ENCODE measurements at regions not wholly inside any gene's neighbourhood (a gene's known extent, or its start where the extent isn't known, plus 50 kb on each side); places are given as distances from the start of the nearest gene placed in this dataset.

DNA sequence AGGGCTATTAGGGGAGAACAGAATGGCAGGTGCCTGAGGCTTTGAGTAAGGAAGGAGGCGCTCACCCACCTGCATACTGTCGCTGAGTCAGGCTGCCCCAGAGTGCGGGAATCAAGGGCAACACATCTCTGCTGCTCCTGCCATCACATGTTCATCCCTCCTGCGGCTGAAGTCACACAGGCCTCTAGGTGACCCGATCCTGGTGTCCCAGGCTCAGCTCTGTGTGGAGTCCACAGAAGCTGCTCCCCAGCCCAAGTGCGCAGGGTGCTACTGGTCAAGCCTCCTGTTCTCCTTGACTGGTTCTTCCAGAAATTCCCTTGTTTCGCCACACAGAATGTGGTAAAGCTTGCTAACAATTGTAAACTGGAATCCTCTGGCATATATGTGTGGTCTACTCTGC is 96.9 kb upstream of the IL6 start:
- DNase-seq: no peak
- intact Hi-C loops (cut with DNase I): no loop called here

DNA sequence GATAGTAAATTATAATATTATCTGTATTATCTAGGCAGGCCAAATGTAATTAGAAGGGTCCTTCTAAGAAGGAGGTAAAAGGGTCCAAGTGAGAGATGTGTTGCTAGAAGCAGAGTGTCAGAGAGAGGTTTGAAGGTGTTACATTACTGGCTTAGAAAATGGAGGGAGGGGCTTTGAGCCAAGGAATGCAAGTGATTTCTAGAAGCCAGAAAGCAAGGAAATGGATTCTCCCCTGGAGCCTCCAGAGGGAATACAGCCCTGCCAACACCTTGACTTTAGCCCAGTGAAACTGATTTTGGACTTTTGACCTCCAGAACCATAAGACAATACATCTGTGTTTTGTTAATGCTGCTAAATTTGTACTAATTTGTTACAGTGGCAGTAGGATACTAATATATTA is 97.9 kb upstream of the IL6 start:
- intact Hi-C loops (cut with DNase I): no loop called here
- DNase-seq: no peak

DNA sequence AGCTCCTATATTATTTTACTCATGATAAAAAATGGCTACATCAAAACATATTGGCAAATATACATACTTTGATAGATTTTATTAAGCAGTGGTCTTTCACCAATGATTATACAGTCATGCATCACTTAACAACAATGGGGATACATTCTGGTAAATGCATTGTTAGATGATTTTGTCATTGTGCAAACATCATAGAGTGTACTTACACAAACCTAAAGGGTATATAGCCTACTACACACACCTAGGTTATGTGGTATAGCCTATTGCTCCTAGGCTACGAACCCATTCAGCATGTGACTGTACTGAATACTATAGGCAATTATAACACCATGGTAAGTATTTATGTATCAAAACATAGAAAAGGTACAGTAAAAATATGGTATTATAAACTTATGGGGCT is 98.9 kb upstream of the IL6 start:
- intact Hi-C loops (cut with DNase I): no loop called here

DNA sequence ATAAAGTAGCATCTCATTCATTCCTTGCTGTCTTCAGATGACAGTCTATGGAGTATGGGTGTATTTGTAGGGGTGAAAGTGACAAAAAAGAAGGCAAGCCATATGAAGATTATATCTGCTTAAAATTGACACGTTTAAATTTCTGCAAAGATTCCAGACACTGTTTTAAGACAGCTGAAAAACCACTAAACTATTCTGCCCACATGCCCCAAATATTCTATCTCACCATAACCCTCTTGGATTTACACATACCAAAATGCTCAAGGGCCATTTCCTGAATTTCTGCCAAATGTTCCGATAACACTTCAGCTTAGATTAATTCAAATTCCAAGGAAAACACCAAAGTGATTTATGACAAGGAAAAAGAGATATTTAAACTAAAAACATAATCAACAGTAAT is 99.9 kb upstream of the IL6 start:
- DNase-seq: no peak
- intact Hi-C loops (cut with DNase I): no loop called here

More for the DNA sequence above, 98.9 kb upstream of the IL6 start:
- no peak for DNase-seq

DNA sequence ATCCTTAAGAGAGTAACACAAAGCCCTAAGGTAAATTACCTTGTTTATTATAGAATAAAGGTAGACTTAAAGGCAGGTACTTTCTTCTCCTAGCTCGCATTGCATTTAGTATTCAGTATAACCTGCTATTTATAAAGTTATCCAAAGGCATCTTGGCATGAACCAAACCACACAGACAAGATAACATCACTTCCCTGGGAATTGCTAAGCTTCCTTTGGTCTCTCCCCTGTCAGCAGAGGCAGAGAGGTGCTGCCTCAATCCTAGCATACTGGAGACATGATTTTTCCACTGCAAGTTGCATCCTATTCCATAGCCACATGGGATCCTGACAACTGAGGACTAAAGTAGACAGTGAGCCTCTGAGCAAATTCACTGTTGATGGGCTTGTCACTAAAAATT is 101.7 kb upstream of the IL6 start:
- intact Hi-C loops (cut with DNase I): no loop called here
- no peak for DNase-seq

DNA sequence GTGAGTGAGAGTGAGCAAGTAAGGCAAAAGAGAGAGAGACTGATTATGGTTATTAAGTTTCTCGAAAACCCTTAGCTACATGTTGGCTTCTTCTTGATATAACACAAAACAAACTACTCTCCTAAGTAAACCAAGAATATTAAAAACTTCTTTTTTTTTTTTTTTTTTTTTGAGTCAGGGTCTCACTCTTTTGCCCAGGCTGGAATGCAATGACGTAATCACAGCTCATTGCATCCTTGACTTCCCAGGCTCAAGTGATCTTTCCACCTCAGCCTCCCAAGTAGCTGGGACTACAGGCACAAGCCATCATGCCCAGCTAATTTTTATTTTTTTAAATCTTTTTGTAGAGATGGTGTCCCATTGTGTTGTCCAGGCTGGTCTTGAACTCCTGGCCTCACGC is 102.2 kb upstream of the IL6 start:
- no peak for DNase-seq
- intact Hi-C loops (cut with DNase I): no loop called here

DNA sequence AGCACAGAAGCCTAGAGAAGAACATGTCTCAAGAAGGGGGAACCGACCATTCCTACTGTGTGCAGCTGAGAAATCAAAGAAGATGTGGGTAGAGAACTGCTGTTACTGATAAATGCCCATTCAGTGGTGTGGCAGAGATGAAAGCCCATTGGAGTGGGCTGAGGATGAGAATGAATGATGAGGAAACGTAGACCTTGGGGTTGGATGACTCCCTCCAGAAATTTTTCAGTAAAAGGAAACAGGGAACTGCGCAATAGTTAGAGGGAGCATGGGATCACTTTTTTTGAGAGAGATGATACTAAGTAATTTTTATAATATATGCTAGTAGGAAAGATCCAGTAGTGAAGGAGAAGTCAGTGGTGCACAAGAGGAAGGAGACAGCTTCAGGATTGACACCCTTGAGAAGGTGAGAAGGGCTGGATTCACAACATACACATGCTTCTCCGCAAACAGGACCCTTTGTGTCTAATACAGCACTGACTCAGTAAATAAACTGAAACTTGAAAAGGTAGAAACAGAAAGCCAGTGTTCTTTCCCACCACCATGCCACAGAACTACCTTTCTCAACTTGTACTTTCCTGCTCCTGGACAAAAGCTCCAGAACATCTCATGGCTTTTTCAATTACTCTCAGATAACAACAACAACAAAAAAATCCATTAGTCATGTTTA is 104.7 kb upstream of the IL6 start:
- DNase-seq: no peak
- intact Hi-C loops (cut with DNase I): no loop called here

DNA sequence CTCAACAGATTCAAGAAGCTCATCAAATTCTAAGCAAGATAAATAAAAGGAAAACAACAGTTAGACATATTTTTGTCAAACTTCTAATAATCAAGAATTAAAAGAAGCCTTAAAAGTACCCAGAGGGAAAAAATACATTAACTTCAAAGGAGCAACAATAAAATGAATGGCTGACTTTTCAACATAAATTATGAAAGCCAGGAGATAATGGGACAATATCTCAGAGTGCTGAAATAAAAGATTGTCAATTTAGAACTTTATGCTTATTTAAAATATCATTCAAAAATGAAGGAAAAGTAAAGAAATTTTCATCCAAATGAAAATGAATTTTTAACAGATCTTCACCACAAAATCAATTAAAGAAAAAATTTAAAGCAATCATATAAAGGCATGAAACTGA is 108.5 kb upstream of the IL6 start:
- no peak for DNase-seq
- intact Hi-C loops (cut with DNase I): no loop called here

DNA sequence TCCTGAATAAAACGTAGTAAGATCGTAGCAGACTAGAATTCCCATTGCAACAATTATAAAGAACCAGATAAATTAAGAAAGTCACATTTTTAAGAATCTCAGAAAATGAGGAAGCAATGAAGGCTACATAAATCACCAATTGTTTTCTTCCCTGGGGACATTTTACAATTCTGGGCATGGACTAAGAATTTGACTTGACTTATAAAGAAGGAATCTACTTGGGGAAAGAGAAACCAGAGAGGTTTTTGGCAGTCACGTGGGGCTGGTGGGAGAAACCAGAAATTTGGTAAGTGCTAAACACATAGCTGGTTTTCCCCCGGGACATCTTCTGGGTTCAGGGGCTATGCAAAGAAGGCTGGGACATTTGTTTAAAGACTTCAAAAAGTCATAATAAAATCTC is 109.8 kb upstream of the IL6 start:
- no peak for DNase-seq
- intact Hi-C loops (cut with DNase I): no loop called here

DNA sequence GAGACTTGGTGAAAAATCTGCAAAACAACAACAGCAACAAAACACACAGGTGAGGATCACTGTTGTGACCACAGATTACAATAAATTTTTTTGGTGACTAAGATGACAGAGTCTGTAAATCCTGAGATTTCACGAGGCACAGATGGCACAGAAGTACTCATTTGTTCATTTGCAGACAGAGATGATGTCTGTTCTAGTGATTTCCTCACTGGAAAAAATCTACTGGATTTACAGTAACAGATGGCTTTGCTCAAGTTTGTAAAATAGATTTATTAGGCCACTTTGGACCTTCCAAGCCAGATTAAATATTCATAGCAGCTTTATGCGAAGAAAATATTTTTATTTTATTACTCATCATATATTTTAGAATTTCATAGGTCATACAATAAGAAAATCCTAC is 113.5 kb upstream of the IL6 start:
- intact Hi-C loops (cut with DNase I): no loop called here
- DNase-seq: no peak

DNA sequence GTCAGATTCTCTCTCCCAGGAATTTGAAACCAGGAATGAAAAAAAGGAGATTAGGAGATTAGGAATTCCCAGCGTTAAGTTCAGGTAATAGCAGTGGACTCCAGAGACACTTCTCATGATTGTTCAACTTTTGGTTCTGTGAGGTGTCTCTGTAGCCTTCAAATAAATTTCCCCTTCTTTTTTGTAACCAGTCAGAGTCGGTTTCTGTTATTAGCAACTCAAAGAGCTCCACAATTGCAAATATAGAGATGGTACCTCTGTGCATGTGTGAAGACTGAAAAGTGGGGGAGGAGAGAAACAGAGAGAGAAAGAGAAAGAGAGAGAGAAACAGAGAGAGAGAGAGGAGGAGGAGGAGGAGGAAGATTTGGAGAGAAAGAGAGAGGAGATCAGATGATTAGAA is 112.8 kb upstream of the STEAP1B start:
- intact Hi-C loops (cut with DNase I): no loop called here
- no peak for DNase-seq

DNA sequence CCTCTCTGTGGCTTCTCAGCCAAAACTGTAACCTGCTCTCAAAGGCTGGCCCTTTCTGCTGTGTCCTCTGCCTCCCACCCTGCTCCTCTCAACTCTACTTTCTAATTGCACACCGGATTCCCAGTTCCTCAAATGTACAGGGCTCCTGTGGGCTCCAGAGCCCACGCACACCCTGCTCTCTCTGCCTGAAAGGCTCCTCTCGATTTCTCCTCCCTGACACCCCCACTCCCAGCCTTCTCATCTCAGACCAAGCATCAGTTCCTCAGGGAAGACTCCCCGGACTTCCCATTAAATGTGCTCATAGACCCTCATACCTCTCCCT is 111.7 kb upstream of the STEAP1B start:
- no peak for DNase-seq
- intact Hi-C loops (cut with DNase I): no loop called here

DNA sequence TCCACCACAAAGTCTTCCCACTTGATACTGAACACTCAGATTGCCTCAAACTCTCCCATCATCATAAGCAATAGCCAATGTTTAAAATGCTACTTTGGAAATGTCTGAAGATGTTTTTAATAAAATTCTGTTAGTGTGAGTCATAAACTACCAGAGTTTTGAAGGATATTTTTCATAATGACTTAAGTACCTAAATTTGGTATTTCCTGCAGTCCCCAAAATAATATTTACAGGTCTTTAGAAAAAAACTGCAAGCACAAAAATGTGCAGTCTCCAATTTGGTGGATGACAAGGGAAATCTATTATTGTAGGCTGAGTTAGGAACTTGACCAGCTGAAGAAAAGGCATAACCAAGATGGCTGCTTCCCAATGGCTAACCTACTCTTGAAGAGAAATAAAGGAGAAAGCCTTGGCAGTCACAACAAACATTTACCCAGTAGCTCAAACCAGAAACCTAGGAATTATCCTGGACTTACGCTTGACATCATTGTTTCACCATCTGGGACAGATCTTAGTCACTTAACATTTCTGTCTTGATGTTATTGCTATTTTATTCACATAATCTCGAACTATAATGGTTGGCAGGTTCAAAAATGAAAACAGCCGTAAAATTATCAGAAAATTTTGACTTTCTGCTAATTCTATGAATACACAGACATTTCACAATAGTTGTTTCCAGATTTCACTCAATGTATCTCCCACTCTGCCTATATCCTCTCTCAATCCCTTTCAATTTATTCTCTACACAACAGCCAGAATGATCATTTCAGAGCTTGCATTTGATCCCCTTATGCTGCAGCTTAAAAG is 111.2 kb upstream of the STEAP1B start:
- DNase-seq: no peak
- intact Hi-C loops (cut with DNase I): no loop called here

DNA sequence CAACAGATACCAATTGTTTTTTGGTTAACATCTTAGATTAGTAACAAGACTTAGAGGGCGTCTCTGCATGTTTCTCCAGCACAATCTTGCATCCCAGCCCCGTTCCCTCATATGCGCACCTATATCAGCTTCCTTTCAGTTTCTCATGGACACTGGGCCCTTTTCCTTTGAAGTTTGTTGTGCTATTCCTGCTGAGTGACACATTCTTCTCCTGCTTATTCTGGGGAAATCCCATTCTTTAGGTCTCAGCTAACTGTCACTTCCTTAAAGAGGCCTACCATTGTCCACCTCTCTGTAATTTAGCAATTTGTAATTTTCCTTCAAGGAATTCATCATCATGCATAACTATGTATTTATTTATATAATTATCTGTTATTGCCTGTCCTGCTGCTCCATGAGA is 110.3 kb upstream of the STEAP1B start:
- intact Hi-C loops (cut with DNase I): no loop called here
- no peak for DNase-seq

DNA sequence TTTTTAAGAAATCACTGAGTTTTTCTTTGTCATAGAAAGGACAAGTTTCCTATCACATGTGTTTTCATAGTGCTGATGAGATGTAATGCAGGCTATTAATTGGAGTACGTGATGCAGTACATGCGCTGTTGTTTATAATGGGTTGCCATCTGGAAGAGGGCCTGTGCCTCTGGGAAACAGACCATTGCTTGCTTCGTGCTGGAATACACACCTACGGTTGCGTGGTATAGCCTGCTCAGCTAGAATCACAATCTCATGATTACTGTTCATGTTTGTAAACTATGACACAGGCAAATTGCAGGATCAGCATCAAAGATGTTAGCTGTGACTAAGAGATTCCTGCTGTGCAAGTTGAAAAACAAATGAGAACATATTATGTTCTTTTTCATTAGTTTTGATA is 107.2 kb upstream of the STEAP1B start:
- no peak for DNase-seq
- intact Hi-C loops (cut with DNase I): no loop called here

DNA sequence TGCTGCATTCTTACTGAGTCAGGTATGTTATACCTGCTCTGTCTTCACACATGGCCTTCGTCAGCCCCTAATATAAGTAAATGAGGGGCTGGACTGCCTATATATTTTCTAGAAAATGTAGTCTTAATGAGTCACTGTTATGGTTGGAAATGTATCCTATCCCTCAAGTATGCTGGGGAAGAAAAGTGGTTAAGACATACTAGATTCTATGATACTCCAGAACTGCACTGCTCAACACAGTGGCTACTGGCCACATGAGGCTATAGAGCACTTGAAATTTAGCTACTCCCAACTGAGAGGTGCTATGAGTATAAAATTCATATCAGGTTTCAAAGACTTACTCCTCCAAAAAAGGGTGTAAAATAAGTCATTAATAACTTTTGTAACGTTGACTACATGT is 104.3 kb upstream of the STEAP1B start:
- DNase-seq: no peak
- intact Hi-C loops (cut with DNase I): no loop called here

DNA sequence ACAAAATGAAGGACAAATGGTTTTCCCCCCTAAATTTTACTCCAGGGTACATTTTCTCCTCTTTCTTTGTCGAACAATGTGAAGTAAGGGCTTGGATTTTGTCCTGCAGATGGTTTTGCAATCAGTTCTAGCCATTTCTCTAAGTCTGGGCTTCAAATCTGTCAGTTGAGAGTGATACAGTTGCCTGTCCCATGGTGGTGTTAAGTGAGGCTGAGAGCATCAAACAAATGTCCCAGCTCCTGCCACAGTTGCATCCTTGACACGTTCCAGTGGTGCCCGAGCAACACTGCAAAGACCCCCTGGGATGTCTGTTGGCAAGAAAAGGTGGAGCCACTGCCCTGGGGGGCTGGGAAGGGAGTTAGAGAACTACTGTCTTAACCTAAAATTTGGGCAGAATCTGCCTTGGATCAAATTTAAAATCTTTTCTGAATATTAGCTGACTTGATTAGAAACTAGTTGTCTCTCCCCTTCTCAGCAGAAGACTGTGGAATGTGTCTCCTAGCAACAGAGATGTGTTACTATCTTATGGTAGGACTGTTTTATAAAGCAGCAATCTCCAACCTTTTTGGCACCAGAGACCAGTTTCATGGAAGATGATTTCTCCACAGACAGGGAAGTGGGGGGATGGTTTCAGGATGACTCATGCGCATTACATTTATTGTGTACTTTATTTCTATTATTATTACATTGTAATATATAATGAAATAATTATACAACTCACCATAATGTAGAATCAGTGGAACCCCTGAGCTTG is 102.0 kb upstream of the STEAP1B start:
- DNase-seq: peak in 15 of 42 donors; percentile 12 to 65 (median 30)
- intact Hi-C loops (cut with DNase I): no loop called here

DNA sequence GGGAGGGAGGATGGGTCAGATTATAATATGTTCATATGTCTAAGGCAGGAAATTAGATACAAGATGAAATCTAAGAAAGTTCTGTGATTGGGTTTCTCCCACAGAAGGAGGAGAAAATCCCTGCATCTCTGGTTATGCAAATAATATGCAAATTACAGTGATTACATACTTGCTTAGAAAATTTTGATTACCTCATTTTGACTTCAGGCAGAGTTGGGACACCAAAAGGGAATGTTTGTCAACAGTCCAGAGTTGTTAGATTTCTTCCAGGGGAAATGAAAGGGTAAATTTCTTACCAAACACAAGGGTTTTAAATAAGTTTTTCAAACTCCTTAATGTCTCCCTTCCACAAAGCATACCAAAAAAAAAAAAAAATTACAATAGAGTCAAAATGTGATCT is 101.4 kb upstream of the STEAP1B start:
- intact Hi-C loops (cut with DNase I): no loop called here
- DNase-seq: no peak

DNA sequence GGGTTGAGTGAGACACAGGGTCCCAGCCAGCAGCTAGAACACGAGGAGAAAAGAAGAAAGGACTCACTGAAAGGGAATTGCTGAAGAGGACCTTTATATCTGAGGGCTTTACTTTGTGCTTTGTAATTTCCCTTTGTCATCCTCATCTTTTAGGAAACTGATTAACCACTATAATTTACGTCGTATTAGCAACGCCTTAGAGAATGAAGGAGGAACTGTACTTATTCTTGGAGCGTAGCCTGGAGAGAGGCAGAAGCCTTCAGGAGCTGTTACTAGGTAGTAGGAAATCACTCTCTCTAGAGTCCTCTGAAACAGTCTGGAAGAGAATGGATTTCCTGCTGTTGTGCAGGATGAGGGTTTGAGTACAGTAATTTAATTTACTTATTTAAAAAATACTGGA is 101.0 kb upstream of the STEAP1B start:
- peak in 2 of 42 donors; percentile 8 to 22 for DNase-seq

DNA sequence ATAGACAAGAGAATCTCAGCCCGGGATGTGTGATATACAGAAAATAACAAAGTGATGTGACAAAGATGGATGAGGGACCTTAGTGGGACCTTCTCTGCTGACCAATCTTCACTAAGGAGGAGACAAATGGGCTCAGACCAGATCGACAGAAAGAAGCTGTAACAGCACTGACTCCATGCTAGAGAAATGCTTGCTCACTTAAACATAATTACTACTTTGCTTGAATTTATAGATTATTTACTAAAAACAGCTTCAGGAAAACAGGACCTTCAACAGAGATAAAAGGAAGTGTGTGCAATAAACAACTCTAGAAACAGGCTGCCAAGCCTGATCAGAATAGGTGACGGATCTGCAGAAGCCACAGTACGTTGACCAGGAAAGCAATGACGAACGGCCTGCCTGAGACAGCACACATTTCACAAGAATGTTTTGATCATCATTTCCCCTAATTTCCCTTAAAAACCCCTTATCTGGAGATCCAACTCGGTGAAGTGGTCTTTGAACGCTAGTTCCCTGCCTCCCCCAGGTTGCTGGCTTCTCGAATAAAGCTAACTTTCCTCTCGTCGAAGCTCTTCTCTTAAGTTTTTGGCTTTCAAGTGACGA is 98.4 kb upstream of the STEAP1B start:
- intact Hi-C loops (cut with DNase I): no loop called here
- no peak for DNase-seq

More for the DNA sequence above, 101.0 kb upstream of the STEAP1B start:
- intact Hi-C loops (cut with DNase I): no loop called here

Measured in head of caudate nucleus (tissue), 42 donors.